GM18951 (cell line): ENCODE measurements at regions not wholly inside any gene's neighbourhood (a gene's known extent, or its start where the extent isn't known, plus 50 kb on each side); places are given as distances from the start of the nearest gene placed in this dataset.

Source experiments
- POLR2A ChIP-seq: IDR thresholded peaks from 4 replicates; pipeline ENCODE4 v1.6.1; 2011; ENCODE audit warnings: mild to moderate bottlenecking; ENCODE audit not compliant: insufficient read length, insufficient read depth; ENCODE audit errors: extremely low read depth
- in situ Hi-C: fragments of 300-500 bp; cut with MboI; formaldehyde crosslinking; loops from one replicate; pipeline ENCODE4 v1.12.0; 2022; ENCODE audit warnings: low sequenced_read_pairs, mixed read lengths, inconsistent platforms; ENCODE audit not compliant: unreplicated experiment

- no peak for TF ChIP-seq POLR2A
- in situ Hi-C loops, result no loop called here
Observed at GRCh38 chr1:244209955-244210354, 158.9 kb downstream of the ZBTB18 start.

GRCh38 chr1:244210884-244211558 lies 159.9 kb downstream of the ZBTB18 start:
- in situ Hi-C loops, result no loop called here
- TF ChIP-seq POLR2A, result no peak

GRCh38 chr1:244211559-244211944 lies 160.5 kb downstream of the ZBTB18 start:
- in situ Hi-C loops, result no loop called here
- TF ChIP-seq POLR2A, result no peak

- in situ Hi-C loops, result no loop called here
Observed at GRCh38 chr1:244212219-244212618, 161.1 kb downstream of the ZBTB18 start.

GRCh38 chr1:244212797-244213475 lies 161.9 kb downstream of the ZBTB18 start:
- no peak for TF ChIP-seq POLR2A
- in situ Hi-C loops, result no loop called here

More at GRCh38 chr1:244212219-244212618, 161.1 kb downstream of the ZBTB18 start:
- no peak for TF ChIP-seq POLR2A

GRCh38 chr1:244214009-244214967 lies 163.2 kb downstream of the ZBTB18 start:
- in situ Hi-C loops, result no loop called here
- TF ChIP-seq POLR2A, result no peak

- no peak for TF ChIP-seq POLR2A
- in situ Hi-C loops, result no loop called here
Observed at GRCh38 chr1:244216836-244217235, 165.8 kb downstream of the ZBTB18 start.

GRCh38 chr1:244217711-244218110 lies 166.6 kb downstream of the ZBTB18 start:
- in situ Hi-C loops, result no loop called here
- TF ChIP-seq POLR2A, result no peak

GRCh38 chr1:244218220-244218619 lies 167.1 kb downstream of the ZBTB18 start:
- no peak for TF ChIP-seq POLR2A

GRCh38 chr1:244219149-244219548 lies 168.1 kb downstream of the ZBTB18 start:
- TF ChIP-seq POLR2A, result no peak
- in situ Hi-C loops, result no loop called here

More at GRCh38 chr1:244218220-244218619, 167.1 kb downstream of the ZBTB18 start:
- in situ Hi-C loops, result no loop called here

GRCh38 chr1:244219802-244220201 lies 168.7 kb downstream of the ZBTB18 start:
- in situ Hi-C loops, result no loop called here
- no peak for TF ChIP-seq POLR2A

GRCh38 chr1:244220410-244220809 lies 169.3 kb downstream of the ZBTB18 start:
- no peak for TF ChIP-seq POLR2A
- in situ Hi-C loops, result no loop called here

GRCh38 chr1:244221991-244222390 lies 170.9 kb downstream of the ZBTB18 start:
- TF ChIP-seq POLR2A, result no peak

GRCh38 chr1:244224487-244225430 lies 173.7 kb downstream of the ZBTB18 start:
- in situ Hi-C loops, result no loop called here
- TF ChIP-seq POLR2A, result no peak

More at GRCh38 chr1:244221991-244222390, 170.9 kb downstream of the ZBTB18 start:
- in situ Hi-C loops, result no loop called here
